Smooth muscle cell (in vitro differentiated cells): ENCODE measurements at regions not wholly inside any gene's neighbourhood (a gene's known extent, or its start where the extent isn't known, plus 50 kb on each side); places are given as distances from the start of the nearest gene placed in this dataset.

Experiments
- DNase-seq: peaks from one replicate; lab custom pipeline; 2025; ENCODE audit not compliant: unreplicated experiment; lab: John Stamatoyannopoulos, UW
- H2AFZ ChIP-seq: fragments of 200-600 bp; sonication (generic); 2 replicates; pipeline ENCODE4 v1.6.0; 2016; ENCODE audit warnings: antibody characterized with exemption, low read depth, mild to moderate bottlenecking
- H3F3A ChIP-seq: fragments of 200-600 bp; sonication (generic); 2 replicates; pipeline ENCODE4 v1.6.0; 2017; ENCODE audit warnings: antibody characterized with exemption, low read depth
- H3K27ac ChIP-seq: fragments of 200-600 bp; sonication (generic); 2 replicates; pipeline ENCODE4 v1.5.1; 2016; ENCODE audit warnings: low read depth, mild to moderate bottlenecking
- H3K27me3 ChIP-seq: fragments of 200-600 bp; sonication (generic); 2 replicates; pipeline ENCODE4 v1.6.1; 2016; ENCODE audit warnings: low read depth, mild to moderate bottlenecking
- H3K36me3 ChIP-seq: fragments of 200-600 bp; sonication (generic); 2 replicates; pipeline ENCODE4 v1.5.1; 2016; ENCODE audit warnings: low read depth
- H3K4me1 ChIP-seq: fragments of 200-600 bp; sonication (generic); 2 replicates; pipeline ENCODE4 v1.5.1; 2016; ENCODE audit warnings: low read depth
- H3K4me2 ChIP-seq: fragments of 200-600 bp; sonication (generic); 2 replicates; pipeline ENCODE4 v1.6.0; 2016; ENCODE audit warnings: mild to moderate bottlenecking
- H3K4me3 ChIP-seq: fragments of 200-600 bp; sonication (generic); 2 replicates; pipeline ENCODE4 v1.5.1; 2016; ENCODE audit warnings: mild to moderate bottlenecking
- H3K79me2 ChIP-seq: fragments of 200-600 bp; sonication (generic); 2 replicates; pipeline ENCODE4 v1.6.0; 2016; ENCODE audit warnings: low read depth, mild to moderate bottlenecking
- H3K9ac ChIP-seq: fragments of 200-600 bp; sonication (generic); 2 replicates; pipeline ENCODE4 v1.6.0; 2016; ENCODE audit warnings: low read depth
- H3K9me3 ChIP-seq: fragments of 200-600 bp; sonication (generic); replicated peaks from 2 replicates; pipeline ENCODE4 v1.5.1; 2016; ENCODE audit warnings: low read depth
- H4K20me1 ChIP-seq: fragments of 200-600 bp; sonication (generic); 2 replicates; pipeline ENCODE4 v1.6.0; 2016; ENCODE audit warnings: low read depth
- WGBS: methylation state at CpG from one replicate; pipeline ENCODE4 v1.1.7; 2016; ENCODE audit warnings: low lambda C conversion rate; 5-methylcytosine and 5-hydroxymethylcytosine counted together
- TF ChIP-seq, protein P1 (sequence below): fragments of 200-600 bp; sonication (generic); IDR thresholded peaks from 2 replicates; pipeline ENCODE4 v1.5.1; 2017; ENCODE audit warnings: borderline replicate concordance, mild to moderate bottlenecking, antibody characterized with exemption; ENCODE audit not compliant: insufficient read depth, poor library complexity, severe bottlenecking

DNA sequence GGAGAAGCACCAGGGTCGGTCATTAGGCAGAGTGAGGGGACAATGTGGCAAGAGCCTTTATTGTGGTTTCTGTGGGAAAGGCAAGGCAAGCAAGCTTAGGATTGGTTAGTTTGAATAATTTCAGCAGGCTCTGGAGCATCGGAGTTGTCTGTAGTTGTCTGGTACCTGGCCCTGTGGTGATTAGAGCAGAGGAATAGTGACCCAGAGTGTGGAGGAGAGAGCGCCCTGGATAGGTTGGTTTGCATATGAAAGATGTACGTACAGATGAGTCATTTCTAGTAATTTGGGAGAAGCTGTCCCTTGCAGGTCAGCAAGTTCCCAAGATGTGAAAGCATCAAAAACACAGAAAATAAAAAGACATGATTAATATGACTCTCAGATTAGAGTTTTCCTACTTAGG is 383.1 kb upstream of the MEX3C start:
- Histone ChIP-seq H3K9ac (no peak overlapping the region), H3K27ac (no peak overlapping the region), H2AFZ (no peak overlapping the region), H3K27me3 (no peaks in the 10 kb centered on the region), H3K36me3 (no peaks in the 10 kb centered on the region), H3K4me1 (no peaks in the 10 kb centered on the region), H3K79me2 (no peaks in the 10 kb centered on the region), H3K4me3 (no peak overlapping the region), H3F3A (no peaks in the 10 kb centered on the region), H3K4me2 (no peak overlapping the region), H4K20me1 (no peaks in the 10 kb centered on the region), H3K9me3 (no peaks in the 10 kb centered on the region)
- DNase-seq = no peak
- 65% methylated on average over 4 of the region's 4 CpGs for WGBS
- TF ChIP-seq, protein P1, sequence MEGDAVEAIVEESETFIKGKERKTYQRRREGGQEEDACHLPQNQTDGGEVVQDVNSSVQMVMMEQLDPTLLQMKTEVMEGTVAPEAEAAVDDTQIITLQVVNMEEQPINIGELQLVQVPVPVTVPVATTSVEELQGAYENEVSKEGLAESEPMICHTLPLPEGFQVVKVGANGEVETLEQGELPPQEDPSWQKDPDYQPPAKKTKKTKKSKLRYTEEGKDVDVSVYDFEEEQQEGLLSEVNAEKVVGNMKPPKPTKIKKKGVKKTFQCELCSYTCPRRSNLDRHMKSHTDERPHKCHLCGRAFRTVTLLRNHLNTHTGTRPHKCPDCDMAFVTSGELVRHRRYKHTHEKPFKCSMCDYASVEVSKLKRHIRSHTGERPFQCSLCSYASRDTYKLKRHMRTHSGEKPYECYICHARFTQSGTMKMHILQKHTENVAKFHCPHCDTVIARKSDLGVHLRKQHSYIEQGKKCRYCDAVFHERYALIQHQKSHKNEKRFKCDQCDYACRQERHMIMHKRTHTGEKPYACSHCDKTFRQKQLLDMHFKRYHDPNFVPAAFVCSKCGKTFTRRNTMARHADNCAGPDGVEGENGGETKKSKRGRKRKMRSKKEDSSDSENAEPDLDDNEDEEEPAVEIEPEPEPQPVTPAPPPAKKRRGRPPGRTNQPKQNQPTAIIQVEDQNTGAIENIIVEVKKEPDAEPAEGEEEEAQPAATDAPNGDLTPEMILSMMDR = no peak

DNA sequence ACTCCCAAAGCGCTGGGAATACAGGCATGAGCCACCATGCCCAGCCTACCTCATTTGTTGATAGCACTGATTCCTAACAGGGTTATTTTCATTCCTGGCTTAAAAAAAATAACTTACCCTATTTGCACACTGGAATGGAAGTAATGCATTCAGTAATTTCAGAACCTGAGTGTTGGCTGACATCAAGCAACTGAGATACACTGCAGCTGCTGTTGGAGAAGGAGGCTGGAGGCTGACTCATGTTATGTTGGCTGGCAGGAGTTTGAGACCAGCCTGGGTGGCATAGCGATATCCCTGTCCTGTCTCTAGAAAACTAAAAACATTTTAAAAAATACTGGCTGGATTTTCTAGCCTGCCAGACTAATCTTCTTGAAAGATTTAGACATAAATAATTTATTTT is 385.1 kb upstream of the MEX3C start:
- Histone ChIP-seq H3K9ac (no peak overlapping the region), H3K4me3 (no peak overlapping the region), H3K36me3 (no peaks in the 10 kb centered on the region), H2AFZ (no peak overlapping the region), H3K79me2 (no peaks in the 10 kb centered on the region), H3K9me3 (no peaks in the 10 kb centered on the region), H4K20me1 (no peaks in the 10 kb centered on the region), H3K4me1 (no peaks in the 10 kb centered on the region), H3K4me2 (no peak overlapping the region), H3K27me3 (no peaks in the 10 kb centered on the region), H3F3A (no peaks in the 10 kb centered on the region), H3K27ac (no peak overlapping the region)
- TF ChIP-seq, protein P1 = no peak
- WGBS = 92% methylated on average over 2 of the region's 2 CpGs
- DNase-seq = no peak

DNA sequence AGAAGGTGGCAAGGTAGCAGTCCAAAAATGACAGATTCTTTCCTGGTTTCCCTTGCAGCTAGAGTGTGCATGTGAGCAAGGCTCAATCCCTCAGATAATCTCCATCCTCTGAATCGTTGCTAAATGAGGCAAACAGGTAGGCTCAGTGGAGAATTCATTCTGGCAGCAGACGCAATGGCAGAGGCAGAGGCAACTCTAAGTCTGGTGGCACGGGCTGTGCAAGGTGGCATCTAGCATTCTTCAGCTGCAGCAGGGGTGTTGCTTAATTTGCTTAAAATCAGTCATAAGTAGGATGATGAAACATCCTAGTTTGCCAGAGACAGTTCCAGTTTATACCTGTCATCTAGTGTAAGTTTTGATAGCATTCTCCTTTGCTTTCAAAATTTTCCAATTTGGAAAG is 391.1 kb upstream of the MEX3C start:
- no peak overlapping the region for H2AFZ ChIP-seq
- H3F3A ChIP-seq = no peaks in the 10 kb centered on the region
- TF ChIP-seq, protein P1 = no peak
- H3K27ac ChIP-seq = no peak overlapping the region
- no peaks in the 10 kb centered on the region for H3K79me2 ChIP-seq
- no peaks in the 10 kb centered on the region for H3K36me3 ChIP-seq
- H3K9me3 ChIP-seq = no peaks in the 10 kb centered on the region
- WGBS = 90% methylated on average over 3 of the region's 3 CpGs
- H3K9ac ChIP-seq = no peak overlapping the region
- H4K20me1 ChIP-seq = no peaks in the 10 kb centered on the region
- no peaks in the 10 kb centered on the region for H3K4me1 ChIP-seq
- H3K4me2 ChIP-seq = no peak overlapping the region
- no peak for DNase-seq
- no peaks in the 10 kb centered on the region for H3K27me3 ChIP-seq
- no peak overlapping the region for H3K4me3 ChIP-seq

DNA sequence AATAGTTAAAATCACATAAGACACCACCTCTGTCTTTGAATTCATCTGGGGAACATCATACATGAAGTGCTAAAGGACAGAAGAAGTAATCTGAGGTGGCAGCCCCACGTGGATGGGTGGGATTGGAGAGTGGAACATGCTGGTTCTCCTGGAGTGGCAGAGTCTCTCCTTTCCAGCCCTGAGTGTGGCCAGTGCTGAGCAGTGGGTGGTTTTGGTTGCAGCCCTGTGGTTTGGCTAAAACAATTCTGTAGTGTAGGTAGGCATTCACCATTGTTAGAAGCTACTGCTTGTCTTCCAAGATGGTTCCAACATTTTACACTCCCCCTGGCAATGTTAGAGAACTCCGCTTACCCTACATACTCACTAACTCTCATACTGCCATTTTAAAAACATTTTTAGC is 396.4 kb upstream of the MEX3C start:
- Histone ChIP-seq H3K4me1 (no peaks in the 10 kb centered on the region), H3K4me3 (no peak overlapping the region), H4K20me1 (no peaks in the 10 kb centered on the region), H3K9me3 (no peaks in the 10 kb centered on the region), H3K4me2 (no peak overlapping the region), H3F3A (no peaks in the 10 kb centered on the region), H3K27ac (no peak overlapping the region), H3K36me3 (no peaks in the 10 kb centered on the region), H3K9ac (no peak overlapping the region), H3K79me2 (no peaks in the 10 kb centered on the region), H3K27me3 (no peaks in the 10 kb centered on the region), H2AFZ (no peak overlapping the region)
- 90% methylated on average over 2 of the region's 2 CpGs for WGBS
- DNase-seq = no peak
- TF ChIP-seq, protein P1 = no peak
